ENCODE measurements at regions not wholly inside any gene's neighbourhood (a gene's known extent, or its start where the extent isn't known, plus 50 kb on each side); places are given as distances from the start of the nearest gene placed in this dataset.

- TF ChIP-seq CTCF (IDR thresholded peaks at IDR 0.05), result no peak
- TF ChIP-seq POLR2A (IDR thresholded peaks at IDR 0.05), result no peak
Observed at GRCh38 chr1:20421441-20421840, 64.6 kb downstream of the CAMK2N1 start.
